HUES6 (cell line): ENCODE measurements at regions not wholly inside any gene's neighbourhood (a gene's known extent, or its start where the extent isn't known, plus 50 kb on each side); places are given as distances from the start of the nearest gene placed in this dataset.

Experiments
- H3K27ac ChIP-seq: 2 replicates; pipeline ENCODE4 v1.7.0; 2013; ENCODE audit warnings: low read depth, mild to moderate bottlenecking, low read length, inconsistent platforms
- H3K27me3 ChIP-seq: 2 replicates; pipeline ENCODE4 v1.6.1; 2013; ENCODE audit warnings: low read length; ENCODE audit not compliant: control insufficient read depth, insufficient read depth
- H3K36me3 ChIP-seq: 2 replicates; pipeline ENCODE4 v1.6.1; 2013; ENCODE audit warnings: low read length; ENCODE audit not compliant: control insufficient read depth, insufficient read depth
- H3K4me1 ChIP-seq: 2 replicates; pipeline ENCODE4 v1.6.1; 2013; ENCODE audit warnings: low read length; ENCODE audit not compliant: control insufficient read depth, insufficient read depth
- H3K4me3 ChIP-seq: 2 replicates; pipeline ENCODE4 v1.5.1; 2013; ENCODE audit warnings: low read depth, low read length
- H3K9ac ChIP-seq: one replicate; pipeline ENCODE4 v1.6.1; 2013; ENCODE audit warnings: mild to moderate bottlenecking, low read length
- H3K9me3 ChIP-seq: 2 replicates; pipeline ENCODE4 v1.6.1; 2013; ENCODE audit warnings: low read depth, low read length; ENCODE audit not compliant: control insufficient read depth, insufficient read depth

DNA sequence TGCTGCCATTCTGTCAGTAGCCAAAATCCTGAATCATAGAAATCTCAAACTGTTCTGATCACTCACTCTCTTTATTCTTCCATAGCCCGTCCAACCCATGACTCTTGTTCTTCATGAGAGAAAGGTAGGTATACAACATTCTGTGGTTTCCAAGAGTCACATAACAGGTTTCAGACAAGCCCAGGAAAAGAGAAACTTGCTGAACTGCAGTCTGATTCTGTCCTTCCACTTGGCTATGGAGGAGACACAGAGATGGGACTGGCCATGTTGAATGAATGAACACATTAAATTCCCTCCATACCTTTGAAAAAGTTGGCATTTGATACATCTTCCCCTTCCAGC is 880.2 kb upstream of the CELF4 start:
- H3K36me3 ChIP-seq = no peaks in the 10 kb centered on the region
- H3K9ac ChIP-seq = no peak overlapping the region
- no peaks in the 10 kb centered on the region for H3K9me3 ChIP-seq
- no peak overlapping the region for H3K4me3 ChIP-seq
- no peaks in the 10 kb centered on the region for H3K27me3 ChIP-seq
- peaks cover 8% of the 10 kb centered on the region; the same call in 1 of the 2 replicates for H3K4me1 ChIP-seq
- H3K27ac ChIP-seq = no peak overlapping the region

DNA sequence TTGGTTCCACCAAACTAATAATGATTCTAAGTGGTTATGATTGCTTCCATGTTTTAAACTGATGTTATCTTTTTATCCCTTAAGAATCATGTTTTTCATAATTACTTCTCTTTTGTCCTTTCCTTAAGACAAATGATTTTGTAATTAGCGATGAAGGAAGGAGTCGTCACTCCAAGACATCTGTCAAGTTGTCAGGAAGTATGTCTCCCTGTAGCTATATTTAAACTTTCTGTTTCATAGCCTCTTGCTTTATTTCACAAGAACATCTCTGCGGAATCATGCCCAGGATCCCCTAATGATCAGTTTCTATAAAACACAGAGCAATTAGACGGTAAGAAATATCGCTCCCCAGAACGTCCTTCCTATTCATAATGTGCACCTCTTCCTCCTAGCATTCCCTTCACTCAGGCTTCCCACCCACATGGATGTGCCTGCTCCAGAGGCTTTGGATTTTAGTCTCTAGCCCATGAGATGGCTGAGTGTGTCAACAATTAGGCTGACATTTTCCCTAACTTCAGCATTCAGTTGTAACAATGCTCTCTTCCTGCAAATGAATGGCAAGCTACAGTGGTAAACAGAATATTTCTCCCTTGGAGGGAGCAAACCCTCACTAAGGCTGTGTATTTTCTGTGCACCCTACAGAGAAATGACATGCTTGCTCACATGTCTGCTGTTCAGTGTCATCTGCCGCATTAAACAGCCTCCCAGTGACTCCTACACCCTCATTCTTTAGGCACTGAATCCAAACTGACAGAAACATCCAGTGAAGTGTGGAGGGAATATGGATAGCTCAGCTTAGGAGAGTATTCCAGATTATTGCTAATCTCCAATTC is 879.6 kb upstream of the CELF4 start:
- H3K36me3 ChIP-seq = no peaks in the 10 kb centered on the region
- no peak overlapping the region for H3K9ac ChIP-seq
- H3K9me3 ChIP-seq = no peaks in the 10 kb centered on the region
- H3K4me3 ChIP-seq = no peak overlapping the region
- no peaks in the 10 kb centered on the region for H3K27me3 ChIP-seq
- H3K4me1 ChIP-seq = peaks cover 3% of the 10 kb centered on the region; the same call in 1 of the 2 replicates
- no peak overlapping the region for H3K27ac ChIP-seq

DNA sequence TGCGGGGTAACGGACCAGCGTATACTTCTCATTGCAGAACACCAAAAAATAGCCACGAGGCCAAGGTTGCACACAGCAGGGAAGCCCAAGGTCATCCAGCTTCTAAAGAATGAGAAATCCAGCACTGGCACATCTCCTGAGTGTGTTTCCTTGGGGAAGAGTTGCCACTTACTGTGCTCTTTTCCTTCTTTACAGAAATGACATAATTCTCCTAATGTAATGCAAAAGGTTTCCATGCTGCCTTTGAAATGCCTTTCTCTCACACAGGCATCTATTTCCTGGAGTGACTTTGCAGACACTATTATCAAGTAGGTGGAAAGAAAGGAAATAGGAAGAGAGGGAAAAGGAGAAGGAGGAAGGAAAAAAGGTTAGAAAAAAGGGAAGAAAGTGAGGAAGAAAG is 862.1 kb upstream of the CELF4 start:
- Histone ChIP-seq H3K4me1 (peaks cover 11% of the 10 kb centered on the region), H3K27me3 (no peaks in the 10 kb centered on the region), H3K9ac (no peak overlapping the region), H3K27ac (no peak overlapping the region), H3K9me3 (no peaks in the 10 kb centered on the region), H3K36me3 (no peaks in the 10 kb centered on the region), H3K4me3 (no peak overlapping the region)

DNA sequence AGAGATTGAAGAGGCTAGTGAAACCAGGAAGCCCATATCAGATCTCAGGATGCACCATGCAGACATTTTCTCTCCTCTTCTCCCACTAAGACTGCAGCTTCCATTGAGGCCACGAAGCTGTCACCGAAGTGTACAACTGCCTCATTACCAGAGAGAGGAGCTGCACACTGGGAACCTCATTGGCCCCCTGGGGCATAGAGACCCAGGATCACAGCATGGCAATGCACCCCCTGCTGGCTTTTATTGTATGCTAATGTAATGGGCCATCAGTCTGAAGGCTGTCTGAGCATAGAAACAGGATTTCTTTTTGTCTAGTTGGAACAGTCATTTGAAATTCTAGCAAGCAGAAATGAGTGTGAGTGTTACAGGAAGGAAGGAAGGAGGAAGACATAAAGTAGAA is 861.6 kb upstream of the CELF4 start:
- H3K27ac ChIP-seq = no peak overlapping the region
- H3K4me1 ChIP-seq = peaks cover 11% of the 10 kb centered on the region
- H3K27me3 ChIP-seq = no peaks in the 10 kb centered on the region
- no peak overlapping the region for H3K4me3 ChIP-seq
- no peak overlapping the region for H3K9ac ChIP-seq
- no peaks in the 10 kb centered on the region for H3K9me3 ChIP-seq
- H3K36me3 ChIP-seq = no peaks in the 10 kb centered on the region

DNA sequence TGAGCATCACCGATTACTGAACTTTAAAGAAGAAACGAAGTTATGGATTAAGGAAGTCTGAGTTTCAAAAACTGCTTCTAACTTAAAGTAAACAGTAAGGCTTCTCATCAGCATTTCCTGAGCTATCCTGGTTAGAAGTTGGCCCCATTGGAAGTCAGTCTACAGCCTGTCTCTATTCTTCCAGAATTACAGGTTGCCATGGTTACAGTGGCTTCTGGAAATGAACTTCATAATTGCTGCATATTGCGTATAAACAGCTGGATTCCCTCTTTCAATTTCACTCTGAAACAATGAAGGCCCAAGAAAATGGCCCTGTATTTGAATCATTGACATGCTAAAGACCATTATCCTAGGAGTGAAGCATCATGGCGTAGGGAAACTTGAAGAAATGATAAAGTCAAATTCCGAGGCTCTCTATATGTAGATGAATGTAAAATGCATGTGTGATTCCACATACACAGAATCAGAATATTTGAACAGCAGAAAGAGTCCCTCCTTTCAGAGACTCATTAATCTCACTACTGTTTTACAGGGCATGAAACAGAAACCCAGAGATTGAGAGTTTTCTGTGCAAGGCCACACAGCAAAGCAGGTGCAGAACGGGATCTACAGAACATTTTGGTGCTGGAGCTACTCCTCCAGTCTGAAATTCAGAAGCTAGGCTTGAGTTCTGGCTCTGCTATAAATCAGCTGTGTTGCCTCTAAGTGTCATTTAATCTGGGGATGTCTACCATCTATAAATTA is 856.4 kb upstream of the CELF4 start:
- Histone ChIP-seq H3K27me3 (no peaks in the 10 kb centered on the region), H3K4me3 (no peak overlapping the region), H3K36me3 (no peaks in the 10 kb centered on the region), H3K4me1 (peaks cover 8% of the 10 kb centered on the region), H3K9ac (no peak overlapping the region), H3K27ac (no peak overlapping the region), H3K9me3 (no peaks in the 10 kb centered on the region)

DNA sequence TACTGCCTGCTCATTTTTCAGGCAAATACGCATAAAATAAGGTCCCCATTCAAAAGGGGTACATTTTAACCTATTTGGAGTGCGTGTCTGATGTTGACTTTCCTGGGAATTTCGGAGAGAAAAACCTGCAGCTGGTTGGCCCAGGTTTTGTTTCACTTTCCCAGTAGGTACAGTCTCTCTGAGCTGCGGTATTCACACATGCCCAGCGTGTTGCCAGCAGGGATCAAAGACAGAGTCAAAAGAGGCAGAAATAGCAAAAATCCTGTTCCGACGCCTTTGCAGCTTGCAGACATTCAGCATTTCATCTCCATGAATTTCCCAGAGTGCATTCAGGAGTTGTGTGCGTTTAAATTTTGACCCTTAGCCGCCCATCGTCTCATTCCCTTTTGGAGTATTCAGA is 855.4 kb upstream of the CELF4 start:
- Histone ChIP-seq H3K36me3 (no peaks in the 10 kb centered on the region), H3K4me1 (peaks cover 8% of the 10 kb centered on the region), H3K9ac (no peak overlapping the region), H3K27ac (no peak overlapping the region), H3K27me3 (no peaks in the 10 kb centered on the region), H3K9me3 (no peaks in the 10 kb centered on the region), H3K4me3 (no peak overlapping the region)

DNA sequence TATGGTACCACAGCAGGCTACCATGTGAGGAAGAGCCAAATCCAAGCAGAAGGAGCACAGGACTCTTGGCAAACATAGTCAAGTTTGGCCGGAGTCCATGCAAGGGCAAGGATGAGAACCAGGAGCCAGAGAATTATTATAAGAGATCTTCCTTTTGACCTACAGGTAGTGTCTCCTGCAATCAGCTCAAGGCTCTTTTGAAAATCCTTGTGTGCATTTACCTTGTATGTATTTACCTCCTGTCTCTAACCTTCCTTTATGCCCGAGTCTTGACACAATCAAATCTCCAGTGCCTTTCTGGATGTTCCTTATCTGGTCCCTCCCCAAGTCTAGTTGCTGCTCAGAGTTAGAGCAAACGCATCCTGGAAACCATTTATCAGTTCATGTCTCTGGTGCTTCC is 855.0 kb upstream of the CELF4 start:
- H3K27me3 ChIP-seq = no peaks in the 10 kb centered on the region
- no peak overlapping the region for H3K9ac ChIP-seq

DNA sequence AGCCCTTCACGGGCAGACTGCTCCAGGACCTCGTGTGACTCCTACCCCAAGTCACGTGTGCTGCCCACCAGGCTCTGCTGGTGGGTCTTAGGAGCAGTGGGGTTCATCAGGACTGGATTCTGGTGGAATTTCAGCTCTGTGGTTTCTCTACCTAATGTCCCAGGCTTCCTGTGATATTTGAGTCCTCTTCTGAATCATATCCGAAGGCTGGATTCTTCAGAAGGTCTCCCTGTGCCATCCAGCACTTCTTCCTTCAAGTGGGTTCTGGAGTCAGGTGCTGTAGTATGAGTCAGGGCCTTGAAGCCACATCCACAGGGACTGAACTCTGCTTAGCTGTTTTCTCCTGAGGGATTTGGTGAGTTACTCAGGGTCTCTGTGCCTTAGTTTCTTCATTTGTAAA is 850.2 kb upstream of the CELF4 start:
- no peak overlapping the region for H3K9ac ChIP-seq
- no peak overlapping the region for H3K4me3 ChIP-seq
- no peaks in the 10 kb centered on the region for H3K9me3 ChIP-seq
- peaks cover under 1% of the 10 kb centered on the region for H3K4me1 ChIP-seq
- H3K36me3 ChIP-seq = no peaks in the 10 kb centered on the region
- no peak overlapping the region for H3K27ac ChIP-seq
- no peaks in the 10 kb centered on the region for H3K27me3 ChIP-seq

More for the DNA sequence above, 855.0 kb upstream of the CELF4 start:
- no peaks in the 10 kb centered on the region for H3K9me3 ChIP-seq
- no peaks in the 10 kb centered on the region for H3K36me3 ChIP-seq
- peaks cover 8% of the 10 kb centered on the region for H3K4me1 ChIP-seq
- no peak overlapping the region for H3K4me3 ChIP-seq
- no peak overlapping the region for H3K27ac ChIP-seq

DNA sequence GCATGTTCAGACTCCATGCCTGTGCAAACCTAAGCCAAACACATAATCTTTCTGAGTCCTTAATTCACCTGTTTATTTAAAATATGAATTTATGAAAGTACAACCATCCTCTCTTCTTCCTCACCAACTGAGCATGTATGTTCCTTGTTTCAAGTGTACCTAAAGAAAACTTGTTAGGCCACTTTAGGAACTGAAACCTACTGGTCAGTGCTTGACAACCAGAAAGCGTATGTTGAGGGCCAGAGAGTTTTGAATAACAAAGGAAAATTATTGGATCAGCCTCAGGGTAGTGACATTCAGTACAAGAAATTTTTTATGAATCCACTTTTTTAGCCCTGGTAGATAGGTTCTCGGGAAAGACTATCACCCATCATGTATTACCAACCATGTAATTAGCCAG is 847.6 kb upstream of the CELF4 start:
- H3K36me3 ChIP-seq = no peaks in the 10 kb centered on the region
- no peak overlapping the region for H3K4me3 ChIP-seq
- H3K9ac ChIP-seq = no peak overlapping the region
- no peaks in the 10 kb centered on the region for H3K27me3 ChIP-seq
- no peaks in the 10 kb centered on the region for H3K4me1 ChIP-seq
- no peaks in the 10 kb centered on the region for H3K9me3 ChIP-seq
- no peak overlapping the region for H3K27ac ChIP-seq

DNA sequence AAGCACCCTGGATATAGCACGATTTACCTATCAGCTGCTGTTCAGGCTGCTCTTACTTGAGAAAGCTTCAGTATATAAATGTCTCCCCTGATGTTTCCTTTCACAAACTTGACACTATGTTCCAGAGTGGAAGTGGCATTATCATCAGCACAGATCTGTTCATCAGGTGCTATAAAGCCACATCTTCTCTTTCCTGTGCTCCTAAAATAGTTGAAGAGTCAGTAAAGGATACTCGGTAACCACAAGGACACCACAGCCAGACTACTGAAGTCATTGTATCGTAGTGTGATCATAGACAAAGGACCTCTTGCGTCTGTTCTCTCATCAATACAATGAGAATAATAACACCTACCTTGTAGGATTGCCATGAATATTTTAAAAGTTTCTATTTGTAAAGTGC is 841.0 kb upstream of the CELF4 start:
- Histone ChIP-seq H3K4me3 (no peak overlapping the region), H3K27me3 (no peaks in the 10 kb centered on the region), H3K9me3 (no peaks in the 10 kb centered on the region), H3K4me1 (peaks cover 15% of the 10 kb centered on the region), H3K9ac (no peak overlapping the region), H3K27ac (no peak overlapping the region), H3K36me3 (no peaks in the 10 kb centered on the region)

DNA sequence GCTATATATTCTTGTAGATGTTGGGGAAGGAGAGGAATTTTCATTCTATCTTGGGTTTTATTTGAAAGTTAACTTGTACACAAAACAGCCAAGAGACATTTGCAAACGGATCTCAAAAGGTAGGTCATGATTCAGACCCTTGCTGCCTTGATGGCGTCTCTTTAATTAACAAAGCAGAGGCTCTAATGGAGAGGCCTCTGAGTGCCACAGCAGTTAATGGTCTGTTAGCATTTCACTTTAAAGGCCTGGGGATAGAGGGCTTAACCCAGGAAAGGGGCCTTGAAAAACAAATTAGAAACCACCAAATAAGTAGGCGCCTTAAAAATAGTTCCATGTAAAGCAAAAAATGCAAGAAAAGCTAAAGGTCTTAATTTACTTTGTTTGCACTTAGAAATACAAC is 836.9 kb upstream of the CELF4 start:
- no peak overlapping the region for H3K27ac ChIP-seq
- no peaks in the 10 kb centered on the region for H3K27me3 ChIP-seq
- peaks cover 20% of the 10 kb centered on the region for H3K4me1 ChIP-seq
- H3K4me3 ChIP-seq = no peak overlapping the region
- H3K9me3 ChIP-seq = no peaks in the 10 kb centered on the region
- H3K36me3 ChIP-seq = no peaks in the 10 kb centered on the region
- H3K9ac ChIP-seq = no peak overlapping the region
